Osteoblast (primary cell): ENCODE measurements at regions not wholly inside any gene's neighbourhood (a gene's known extent, or its start where the extent isn't known, plus 50 kb on each side); places are given as distances from the start of the nearest gene placed in this dataset.
"Not testable (repeated sequence)": the region's sequence is repeated elsewhere in the genome, so short reads cannot be mapped to it uniquely, and the experiment has no call there.

ENCODE experiments used
- DNase-seq: peaks from one replicate; pipeline ENCODE4 v3.0.0; 2011; ENCODE audit warnings: low spot score, mixed read lengths; ENCODE audit not compliant: insufficient read length; ENCODE audit errors: missing footprints
- H2AFZ ChIP-seq: 2 replicates; pipeline ENCODE4 v1.6.0; 2011; ENCODE audit warnings: mild to moderate bottlenecking, low read length
- H3K27ac ChIP-seq: 2 replicates; pipeline ENCODE4 v1.5.1; 2011; ENCODE audit warnings: mild to moderate bottlenecking, low read depth, low read length, moderate library complexity
- H3K27me3 ChIP-seq: 2 replicates; pipeline ENCODE4 v1.6.0; 2012; ENCODE audit warnings: mild to moderate bottlenecking, control low read depth, inconsistent platforms, low read length, moderate library complexity; ENCODE audit not compliant: insufficient read depth
- H3K36me3 ChIP-seq: 2 replicates; pipeline ENCODE4 v1.5.1; 2011; ENCODE audit warnings: mild to moderate bottlenecking, low read length, control low read depth, moderate library complexity; ENCODE audit not compliant: insufficient read depth
- H3K4me1 ChIP-seq: 2 replicates; pipeline ENCODE4 v1.5.1; 2011; ENCODE audit warnings: mild to moderate bottlenecking, low read length, control low read depth, moderate library complexity; ENCODE audit not compliant: insufficient read depth
- H3K4me2 ChIP-seq: 2 replicates; pipeline ENCODE4 v1.6.0; 2011; ENCODE audit warnings: mild to moderate bottlenecking, low read length; ENCODE audit not compliant: insufficient read depth
- H3K4me3 ChIP-seq: fragments of 200-600 bp; sonication (generic); 3 replicates; pipeline ENCODE4 v1.5.1; 2012; ENCODE audit warnings: mild to moderate bottlenecking, low read length, inconsistent platforms; ENCODE audit not compliant: insufficient read depth
- H3K79me2 ChIP-seq: 2 replicates; pipeline ENCODE4 v1.6.0; 2012; ENCODE audit warnings: mild to moderate bottlenecking, low read length, control low read depth, inconsistent platforms; ENCODE audit not compliant: insufficient read depth
- H3K9me3 ChIP-seq: 2 replicates; pipeline ENCODE4 v1.5.1; 2011; ENCODE audit warnings: low read depth, low read length, control low read depth
- H4K20me1 ChIP-seq: 2 replicates; pipeline ENCODE4 v1.6.0; 2012; ENCODE audit warnings: mild to moderate bottlenecking, low read length, control low read depth; ENCODE audit not compliant: insufficient read depth
- TF ChIP-seq, protein P1 (sequence below): IDR thresholded peaks from 2 replicates; pipeline ENCODE4 v1.5.1; 2011; ENCODE audit warnings: mild to moderate bottlenecking, low read depth, low read length, moderate library complexity; ENCODE audit errors: extremely low read depth

DNA sequence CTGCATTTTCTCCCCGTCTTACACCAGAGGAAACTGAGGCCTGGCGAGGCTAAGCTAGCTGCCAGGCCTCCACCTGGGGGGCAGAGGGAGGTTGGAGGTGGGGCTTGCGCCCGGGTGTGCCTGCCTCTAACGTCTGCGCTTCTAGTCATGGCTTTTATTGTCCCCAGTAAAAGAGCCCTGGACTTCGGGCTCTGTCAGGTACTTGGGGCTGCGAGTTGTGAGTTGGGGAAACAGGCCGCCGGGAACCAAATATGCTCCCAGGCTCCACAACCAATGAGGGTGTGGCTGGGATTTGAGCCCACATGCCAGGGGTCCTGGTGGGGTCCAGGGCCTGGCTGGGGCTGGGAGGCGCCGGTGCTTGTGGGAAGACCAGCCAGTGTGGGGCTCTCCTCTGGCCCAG is 57.4 kb upstream of the NOTCH1 start:
- Histone ChIP-seq H3K79me2 (no peaks in the 10 kb centered on the region), H3K27me3 (no peaks in the 10 kb centered on the region), H3K9me3 (no peaks in the 10 kb centered on the region), H3K4me3 (no peak overlapping the region), H2AFZ (no peak overlapping the region), H3K4me1 (no peaks in the 10 kb centered on the region), H4K20me1 (no peaks in the 10 kb centered on the region), H3K4me2 (no peak overlapping the region), H3K27ac (no peak overlapping the region), H3K36me3 (no peaks in the 10 kb centered on the region)
- DNase-seq = no peak
- TF ChIP-seq, protein P1, sequence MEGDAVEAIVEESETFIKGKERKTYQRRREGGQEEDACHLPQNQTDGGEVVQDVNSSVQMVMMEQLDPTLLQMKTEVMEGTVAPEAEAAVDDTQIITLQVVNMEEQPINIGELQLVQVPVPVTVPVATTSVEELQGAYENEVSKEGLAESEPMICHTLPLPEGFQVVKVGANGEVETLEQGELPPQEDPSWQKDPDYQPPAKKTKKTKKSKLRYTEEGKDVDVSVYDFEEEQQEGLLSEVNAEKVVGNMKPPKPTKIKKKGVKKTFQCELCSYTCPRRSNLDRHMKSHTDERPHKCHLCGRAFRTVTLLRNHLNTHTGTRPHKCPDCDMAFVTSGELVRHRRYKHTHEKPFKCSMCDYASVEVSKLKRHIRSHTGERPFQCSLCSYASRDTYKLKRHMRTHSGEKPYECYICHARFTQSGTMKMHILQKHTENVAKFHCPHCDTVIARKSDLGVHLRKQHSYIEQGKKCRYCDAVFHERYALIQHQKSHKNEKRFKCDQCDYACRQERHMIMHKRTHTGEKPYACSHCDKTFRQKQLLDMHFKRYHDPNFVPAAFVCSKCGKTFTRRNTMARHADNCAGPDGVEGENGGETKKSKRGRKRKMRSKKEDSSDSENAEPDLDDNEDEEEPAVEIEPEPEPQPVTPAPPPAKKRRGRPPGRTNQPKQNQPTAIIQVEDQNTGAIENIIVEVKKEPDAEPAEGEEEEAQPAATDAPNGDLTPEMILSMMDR = no peak

DNA sequence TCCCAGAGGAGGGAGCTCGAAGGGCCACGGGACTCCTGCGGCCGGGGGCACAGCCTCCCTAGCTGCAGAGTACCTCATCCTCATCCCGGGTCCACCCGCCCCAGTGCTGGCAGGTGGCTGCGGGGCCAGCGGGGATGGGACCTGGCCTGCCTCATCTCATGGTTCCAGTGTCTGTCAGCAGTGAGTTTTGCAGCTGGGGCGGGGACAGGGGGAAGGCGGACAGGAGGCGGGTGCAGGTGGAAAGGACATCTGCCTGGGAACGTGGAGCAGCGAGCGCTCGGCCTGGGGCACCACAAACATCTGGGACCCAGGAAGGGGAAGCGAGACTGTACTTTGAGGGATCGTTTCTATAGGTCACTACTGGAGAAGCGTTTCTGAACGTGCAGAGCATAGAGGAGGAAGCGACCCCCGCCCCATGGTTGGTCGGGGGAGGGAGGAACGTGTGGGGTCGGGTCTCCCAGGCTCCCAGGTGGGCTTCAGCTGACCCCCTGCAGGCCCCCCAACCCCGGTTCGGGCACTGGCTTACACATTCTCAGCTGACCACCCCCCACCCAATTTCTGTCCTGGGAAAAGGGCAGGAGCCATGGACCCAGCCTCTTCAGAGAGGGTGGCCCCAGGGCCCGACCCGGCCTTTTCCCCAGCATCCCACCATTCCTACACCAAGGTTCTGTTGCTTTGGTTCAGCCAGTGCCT is 56.5 kb upstream of the NOTCH1 start:
- TF ChIP-seq, protein P1 = no peak
- H3K4me3 ChIP-seq = no peak overlapping the region
- H3K4me2 ChIP-seq = no peak overlapping the region
- H3K36me3 ChIP-seq = no peaks in the 10 kb centered on the region
- no peaks in the 10 kb centered on the region for H3K79me2 ChIP-seq
- H3K27me3 ChIP-seq = no peaks in the 10 kb centered on the region
- no peaks in the 10 kb centered on the region for H3K9me3 ChIP-seq
- H4K20me1 ChIP-seq = no peaks in the 10 kb centered on the region
- DNase-seq = no peak
- no peak overlapping the region for H2AFZ ChIP-seq
- no peaks in the 10 kb centered on the region for H3K4me1 ChIP-seq
- no peak overlapping the region for H3K27ac ChIP-seq

DNA sequence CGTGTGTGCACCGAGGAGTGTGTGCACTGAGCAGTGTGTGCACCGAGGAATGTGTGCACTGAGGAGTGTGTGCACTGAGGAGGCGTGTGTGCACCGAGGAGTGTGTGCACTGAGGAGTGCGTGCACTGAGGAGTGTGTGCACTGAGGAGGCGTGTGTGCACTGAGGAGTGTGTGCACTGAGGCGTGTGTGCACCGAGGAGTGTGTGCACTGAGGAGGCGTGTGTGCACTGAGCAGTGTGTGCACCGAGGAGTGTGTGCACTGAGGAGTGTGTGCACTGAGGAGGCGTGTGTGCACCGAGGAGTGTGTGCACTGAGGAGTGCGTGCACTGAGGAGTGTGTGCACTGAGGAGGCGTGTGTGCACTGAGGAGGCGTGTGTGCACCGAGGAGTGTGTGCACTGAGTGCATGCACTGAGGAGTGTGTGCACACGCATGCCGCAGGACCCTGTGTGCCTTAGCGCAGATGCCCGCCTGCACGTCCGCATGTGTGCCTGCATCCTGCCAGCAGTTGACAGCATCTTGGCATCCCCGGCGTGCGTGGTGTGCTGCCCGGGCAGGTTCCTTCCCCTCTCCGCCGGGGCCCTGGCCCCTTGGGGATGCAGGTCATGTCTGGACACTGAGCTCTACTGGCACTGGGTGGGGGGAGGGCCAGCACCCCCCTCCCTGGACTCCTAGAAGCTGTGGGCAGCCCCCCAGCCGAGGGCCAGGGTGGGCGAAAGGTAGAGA is 55.6 kb upstream of the NOTCH1 start:
- H4K20me1 ChIP-seq, H3K4me1 ChIP-seq, DNase-seq, H3K36me3 ChIP-seq, H3K27me3 ChIP-seq, H3K4me3 ChIP-seq, H3K4me2 ChIP-seq, H3K27ac ChIP-seq, H3K79me2 ChIP-seq, H3K9me3 ChIP-seq, H2AFZ ChIP-seq: not testable (repeated sequence)

DNA sequence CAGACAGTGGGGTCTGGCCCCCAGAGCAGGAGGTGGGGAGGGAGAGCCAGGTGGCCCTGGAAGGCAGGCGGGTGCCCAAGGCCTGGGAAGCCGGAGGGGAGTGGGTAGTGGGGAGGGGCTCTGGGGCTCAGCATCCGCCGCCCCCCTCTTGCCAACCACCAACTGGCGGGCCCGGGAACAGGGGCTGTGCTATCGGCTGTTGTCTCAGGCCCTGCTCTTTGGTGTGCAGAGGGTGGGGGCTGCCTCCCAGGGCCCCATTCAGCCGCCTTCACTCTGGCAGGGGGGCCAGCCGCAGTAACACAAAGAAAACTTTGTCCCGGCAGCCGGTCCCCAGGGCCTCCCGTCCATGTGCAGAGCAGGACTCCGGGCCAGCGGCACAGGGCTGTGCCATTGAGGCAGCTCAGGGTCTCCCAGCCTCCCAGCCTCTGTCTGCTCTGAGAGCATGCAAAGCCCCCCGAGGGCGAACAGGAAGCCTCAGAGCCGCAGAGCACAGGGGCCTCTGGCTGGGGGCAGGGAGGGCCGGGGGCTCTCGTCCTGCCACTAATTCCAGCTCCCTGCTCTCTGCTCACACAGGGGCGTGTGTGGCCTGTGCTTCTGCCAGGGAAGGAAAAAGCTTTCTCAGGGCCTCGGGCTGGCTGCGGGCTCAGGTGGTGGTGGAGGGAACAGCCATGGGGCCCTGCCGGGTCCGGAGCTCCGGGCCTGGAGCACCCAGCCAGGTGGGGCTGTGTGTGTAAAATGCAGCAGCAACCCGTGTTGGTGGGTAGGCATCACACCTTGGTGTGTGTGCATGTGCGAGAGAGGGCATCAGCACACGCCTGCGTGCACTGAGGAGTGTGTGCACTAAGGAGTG is 54.2 kb upstream of the NOTCH1 start:
- Histone ChIP-seq H4K20me1 (no peaks in the 10 kb centered on the region), H3K9me3 (no peaks in the 10 kb centered on the region), H3K27ac (no peak overlapping the region), H3K79me2 (no peaks in the 10 kb centered on the region), H3K27me3 (no peaks in the 10 kb centered on the region), H3K4me2 (no peak overlapping the region), H3K36me3 (no peaks in the 10 kb centered on the region), H3K4me3 (no peak overlapping the region), H3K4me1 (no peaks in the 10 kb centered on the region), H2AFZ (no peak overlapping the region)
- peak; percentile 87 for DNase-seq
- TF ChIP-seq, protein P1 = no peak
